HepG2 (cell line): ENCODE measurements at regions not wholly inside any gene's neighbourhood (a gene's known extent, or its start where the extent isn't known, plus 50 kb on each side); places are given as distances from the start of the nearest gene placed in this dataset.
A peak's percentile ranks its signal among the peaks of the same experiment; 100 is the strongest.

Source experiments
- ARNTL ChIP-seq: sonication (generic); formaldehyde crosslinking; IDR thresholded peaks from 2 replicates; pipeline ENCODE4 v1.4.0; 2020; ENCODE audit warnings: mild to moderate bottlenecking, missing genetic modification reagents
- ATF5 ChIP-seq: sonication (generic); formaldehyde crosslinking; IDR thresholded peaks from 2 replicates; pipeline ENCODE4 v1.4.0; 2020; ENCODE audit warnings: mild to moderate bottlenecking, low read depth, missing genetic modification reagents
- GPN1 ChIP-seq: sonication (generic); formaldehyde crosslinking; IDR thresholded peaks from 2 replicates; pipeline ENCODE4 v1.5.1; 2020; ENCODE audit warnings: missing genetic modification reagents, borderline replicate concordance
- HOXA7 ChIP-seq: sonication (generic); formaldehyde crosslinking; IDR thresholded peaks from 2 replicates; pipeline ENCODE4 v1.8.1; 2022; ENCODE audit warnings: mild to moderate bottlenecking, missing genetic modification reagents, moderate library complexity
- JUND ChIP-seq: sonication (generic); formaldehyde crosslinking; IDR thresholded peaks from 2 replicates; pipeline ENCODE4 v1.8.0; 2022; ENCODE audit warnings: mild to moderate bottlenecking, missing genetic modification reagents
- PHF5A ChIP-seq: IDR thresholded peaks from one replicate; pipeline ENCODE4 v1.6.1; 2018; ENCODE audit warnings: low read depth, missing genetic modification reagents; ENCODE audit not compliant: unreplicated experiment
- PLRG1 ChIP-seq: fragments of 450-650 bp; conservative IDR thresholded peaks from 2 replicates; pipeline ENCODE4 v1.6.1; 2016
- RFXAP ChIP-seq: sonication (generic); formaldehyde crosslinking; IDR thresholded peaks from 2 replicates; pipeline ENCODE4 v1.4.0; 2020; ENCODE audit warnings: missing genetic modification reagents, borderline replicate concordance
- RNF2 ChIP-seq: fragments of 450-650 bp; conservative IDR thresholded peaks from 2 replicates; pipeline ENCODE4 v1.6.1; 2016; ENCODE audit warnings: low read depth
- TEAD2 ChIP-seq: sonication (generic); formaldehyde crosslinking; IDR thresholded peaks from 2 replicates; pipeline ENCODE4 v1.9.0; 2021; ENCODE audit warnings: missing genetic modification reagents
- TOE1 ChIP-seq: sonication (generic); formaldehyde crosslinking; IDR thresholded peaks from 2 replicates; pipeline ENCODE4 v1.4.0; 2020; ENCODE audit warnings: mild to moderate bottlenecking, missing genetic modification reagents
- TOPORS ChIP-seq: sonication (generic); formaldehyde crosslinking; IDR thresholded peaks from 2 replicates; pipeline ENCODE4 v1.8.0; 2023; ENCODE audit warnings: mild to moderate bottlenecking, missing genetic modification reagents
- ZHX1 ChIP-seq: sonication (generic); formaldehyde crosslinking; IDR thresholded peaks from 2 replicates; pipeline ENCODE4 v1.8.1; 2022; ENCODE audit warnings: low read depth, mild to moderate bottlenecking, missing genetic modification reagents
- ZNF280D ChIP-seq: sonication (generic); formaldehyde crosslinking; IDR thresholded peaks from 2 replicates; pipeline ENCODE4 v1.5.1; 2020; ENCODE audit warnings: mild to moderate bottlenecking, missing genetic modification reagents
- ZNF292 ChIP-seq: sonication (generic); formaldehyde crosslinking; IDR thresholded peaks from 2 replicates; pipeline ENCODE4 v1.8.1; 2022; ENCODE audit warnings: mild to moderate bottlenecking, low read depth, missing genetic modification reagents, borderline replicate concordance
- ZNF720 ChIP-seq: sonication (generic); formaldehyde crosslinking; IDR thresholded peaks from 2 replicates; pipeline ENCODE4 v1.4.0; 2020; ENCODE audit warnings: missing genetic modification reagents
- TF ChIP-seq, protein P1 (sequence below): sonication (generic); formaldehyde crosslinking; IDR thresholded peaks from 2 replicates; pipeline ENCODE4 v1.4.0; 2020; ENCODE audit warnings: low read depth, mild to moderate bottlenecking, missing genetic modification reagents
- TF ChIP-seq, protein P2 (sequence below): IDR thresholded peaks from 2 replicates; pipeline ENCODE4 v1.6.1; 2018; ENCODE audit warnings: missing genetic modification reagents
- TF ChIP-seq, protein P3 (sequence below): IDR thresholded peaks from 2 replicates; pipeline ENCODE4 v1.6.1; 2016; ENCODE audit warnings: missing compliant biosample characterization, missing genetic modification reagents, borderline replicate concordance

- TF ChIP-seq ATF5, result peak; percentile 74; the same call in 1 of the 2 replicates
- TF ChIP-seq, protein P1, sequence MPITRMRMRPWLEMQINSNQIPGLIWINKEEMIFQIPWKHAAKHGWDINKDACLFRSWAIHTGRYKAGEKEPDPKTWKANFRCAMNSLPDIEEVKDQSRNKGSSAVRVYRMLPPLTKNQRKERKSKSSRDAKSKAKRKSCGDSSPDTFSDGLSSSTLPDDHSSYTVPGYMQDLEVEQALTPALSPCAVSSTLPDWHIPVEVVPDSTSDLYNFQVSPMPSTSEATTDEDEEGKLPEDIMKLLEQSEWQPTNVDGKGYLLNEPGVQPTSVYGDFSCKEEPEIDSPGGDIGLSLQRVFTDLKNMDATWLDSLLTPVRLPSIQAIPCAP (CRISPR knock-in tag), result no peak
- TF ChIP-seq ARNTL, result 0 out of 2 replicates have a peak, but pooled peaks have one; percentile 24
- no peak for TF ChIP-seq TEAD2 (CRISPR knock-in tag)
- 0 out of 2 replicates have a peak, but pooled peaks have one; percentile 36 for TF ChIP-seq TOE1 (CRISPR knock-in tag)
- TF ChIP-seq PLRG1, result no peak
- no peak for TF ChIP-seq ZNF720 (CRISPR knock-in tag)
- no peak for TF ChIP-seq RNF2
- TF ChIP-seq PHF5A (CRISPR knock-in tag), result no peak
- TF ChIP-seq ZNF292, result peak; percentile 94
- TF ChIP-seq, protein P2, sequence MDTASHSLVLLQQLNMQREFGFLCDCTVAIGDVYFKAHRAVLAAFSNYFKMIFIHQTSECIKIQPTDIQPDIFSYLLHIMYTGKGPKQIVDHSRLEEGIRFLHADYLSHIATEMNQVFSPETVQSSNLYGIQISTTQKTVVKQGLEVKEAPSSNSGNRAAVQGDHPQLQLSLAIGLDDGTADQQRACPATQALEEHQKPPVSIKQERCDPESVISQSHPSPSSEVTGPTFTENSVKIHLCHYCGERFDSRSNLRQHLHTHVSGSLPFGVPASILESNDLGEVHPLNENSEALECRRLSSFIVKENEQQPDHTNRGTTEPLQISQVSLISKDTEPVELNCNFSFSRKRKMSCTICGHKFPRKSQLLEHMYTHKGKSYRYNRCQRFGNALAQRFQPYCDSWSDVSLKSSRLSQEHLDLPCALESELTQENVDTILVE (CRISPR knock-in tag), result peak; percentile 54; the same call in 1 of the 2 replicates
- TF ChIP-seq ZNF280D (CRISPR knock-in tag), result no peak; the same call in none of the 2 replicates
- no peak for TF ChIP-seq JUND (CRISPR knock-in tag)
- TF ChIP-seq ZHX1 (CRISPR knock-in tag), result no peak
- TF ChIP-seq, protein P3, sequence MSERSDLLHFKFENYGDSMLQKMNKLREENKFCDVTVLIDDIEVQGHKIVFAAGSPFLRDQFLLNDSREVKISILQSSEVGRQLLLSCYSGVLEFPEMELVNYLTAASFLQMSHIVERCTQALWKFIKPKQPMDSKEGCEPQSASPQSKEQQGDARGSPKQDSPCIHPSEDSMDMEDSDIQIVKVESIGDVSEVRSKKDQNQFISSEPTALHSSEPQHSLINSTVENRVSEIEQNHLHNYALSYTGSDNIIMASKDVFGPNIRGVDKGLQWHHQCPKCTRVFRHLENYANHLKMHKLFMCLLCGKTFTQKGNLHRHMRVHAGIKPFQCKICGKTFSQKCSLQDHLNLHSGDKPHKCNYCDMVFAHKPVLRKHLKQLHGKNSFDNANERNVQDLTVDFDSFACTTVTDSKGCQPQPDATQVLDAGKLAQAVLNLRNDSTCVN (CRISPR knock-in tag), result no peak; the same call in 1 of the 2 replicates
- no peak for TF ChIP-seq GPN1 (CRISPR knock-in tag)
- no peak for TF ChIP-seq HOXA7 (CRISPR knock-in tag)
- TF ChIP-seq RFXAP (CRISPR knock-in tag), result no peak; the same call in 1 of the 2 replicates
- TF ChIP-seq TOPORS (CRISPR knock-in tag), result peak; percentile 53; the same call in 1 of the 2 replicates
These were observed 247.8 kb upstream of the SIX2 start (continued) for GRCh38 chr2:45256867-45257641.
